ENCODE measurements at regions not wholly inside any gene's neighbourhood (a gene's known extent, or its start where the extent isn't known, plus 50 kb on each side); places are given as distances from the start of the nearest gene placed in this dataset.

GRCh38 chr2:105150231-105150630 lies 91.3 kb upstream of the GPR45 start:
- DNase-seq (ENCODE audit: low spot score): no peak
- no peak overlapping the region for H2BK15ac ChIP-seq (ENCODE audit: low read length)
- no peak overlapping the region for H3K4ac ChIP-seq (ENCODE audit: low read length)
- no peak overlapping the region for H2AK5ac ChIP-seq (ENCODE audit: low read depth, low read length)
- H3K36me3 ChIP-seq (replicated peaks in 1 of 2; ENCODE audit: control insufficient read depth in 2 of 2, insufficient read depth in 2 of 2, low read length in 2 of 2): peaks cover 4 to 6% of the 10 kb centered on the region in 2 donors
- H4K91ac ChIP-seq (ENCODE audit: low read depth, low read length, poor library complexity): no peak overlapping the region
- H3K4me1 ChIP-seq (ENCODE audit: control insufficient read depth in 2 of 2, insufficient read depth in 1 of 2, low read depth in 1 of 2, low read length in 2 of 2): no peaks in the 10 kb centered on the region
- WGBS, 2 donors (ENCODE audit: extremely low coverage in 2 of 2, insufficient read length in 2 of 2, insufficient replicate concordance in 1 of 2): no CpG with 5 or more reads among the region's 3 CpGs
- H2AFZ ChIP-seq (ENCODE audit: low read length): no peak overlapping the region
- H4K8ac ChIP-seq (ENCODE audit: low read depth, low read length): no peak overlapping the region
- no peaks in the 10 kb centered on the region for H3K79me1 ChIP-seq (ENCODE audit: low read depth, low read length)
- no peaks in the 10 kb centered on the region for H3K27me3 ChIP-seq (ENCODE audit: control insufficient read depth in 3 of 3, insufficient read depth in 3 of 3, low read depth in 1 of 3, low read length in 3 of 3)
- H3K4me2 ChIP-seq (ENCODE audit: insufficient read depth, low read length, poor library complexity, severe bottlenecking): no peak overlapping the region
- H2BK5ac ChIP-seq (ENCODE audit: low read length): no peak overlapping the region
- no peak overlapping the region for H3K4me3 ChIP-seq (ENCODE audit: low read length in 2 of 2)
- H3K14ac ChIP-seq (ENCODE audit: low read length): no peak overlapping the region
- H3K9me3 ChIP-seq (replicated peaks in 1 of 2; ENCODE audit: control insufficient read depth in 2 of 2, insufficient read depth in 1 of 2, low read depth in 1 of 2, low read length in 2 of 2): peaks cover 0 to 10% of the 10 kb centered on the region in 2 donors
- no peak overlapping the region for H2BK120ac ChIP-seq (ENCODE audit: low read depth, low read length)
- H3K23ac ChIP-seq (ENCODE audit: low read depth, low read length, poor library complexity): no peak overlapping the region
- no peak overlapping the region for H3K18ac ChIP-seq (ENCODE audit: low read length)
- no peak overlapping the region for H3K9ac ChIP-seq (ENCODE audit: low read depth, low read length, poor library complexity)
- no peak overlapping the region for H2BK12ac ChIP-seq (ENCODE audit: low read length)
- H3K27ac ChIP-seq (replicated peaks; ENCODE audit: low read length): no peak overlapping the region

GRCh38 chr2:105154119-105154818 lies 87.3 kb upstream of the GPR45 start:
- Histone ChIP-seq H3K27ac (replicated peaks; ENCODE audit: low read length) (no peak overlapping the region), H2BK15ac (ENCODE audit: low read length) (no peak overlapping the region), H3K9ac (ENCODE audit: low read depth, low read length, poor library complexity) (no peak overlapping the region)

GRCh38 chr2:105156166-105156565 lies 85.4 kb upstream of the GPR45 start:
- no peak overlapping the region for H2AK5ac ChIP-seq (ENCODE audit: low read depth, low read length)
- H3K4ac ChIP-seq (ENCODE audit: low read length): no peak overlapping the region
- H4K91ac ChIP-seq (ENCODE audit: low read depth, low read length, poor library complexity): no peak overlapping the region
- H4K8ac ChIP-seq (ENCODE audit: low read depth, low read length): no peak overlapping the region
- no peak overlapping the region for H3K4me2 ChIP-seq (ENCODE audit: insufficient read depth, low read length, poor library complexity, severe bottlenecking)
- H2BK12ac ChIP-seq (ENCODE audit: low read length): no peak overlapping the region
- H3K14ac ChIP-seq (ENCODE audit: low read length): no peak overlapping the region
- H3K23ac ChIP-seq (ENCODE audit: low read depth, low read length, poor library complexity): no peak overlapping the region
- DNase-seq (ENCODE audit: low spot score): no peak
- H2AFZ ChIP-seq (ENCODE audit: low read length): no peak overlapping the region
- H2BK15ac ChIP-seq (ENCODE audit: low read length): no peak overlapping the region
- no peak overlapping the region for H3K4me3 ChIP-seq (ENCODE audit: low read length in 2 of 2)
- no peaks in the 10 kb centered on the region for H3K79me1 ChIP-seq (ENCODE audit: low read depth, low read length)
- H2BK5ac ChIP-seq (ENCODE audit: low read length): no peak overlapping the region
- no peaks in the 10 kb centered on the region for H3K4me1 ChIP-seq (ENCODE audit: control insufficient read depth in 2 of 2, insufficient read depth in 1 of 2, low read depth in 1 of 2, low read length in 2 of 2)
- no CpG with 5 or more reads among the region's 2 CpGs for WGBS, 2 donors (ENCODE audit: extremely low coverage in 2 of 2, insufficient read length in 2 of 2, insufficient replicate concordance in 1 of 2)
- no peak overlapping the region for H3K9ac ChIP-seq (ENCODE audit: low read depth, low read length, poor library complexity)
- no peak overlapping the region for H3K27ac ChIP-seq (replicated peaks; ENCODE audit: low read length)
- no peak overlapping the region for H3K18ac ChIP-seq (ENCODE audit: low read length)
- peaks cover 10 to 17% of the 10 kb centered on the region in 2 donors for H3K9me3 ChIP-seq (replicated peaks in 1 of 2; ENCODE audit: control insufficient read depth in 2 of 2, insufficient read depth in 1 of 2, low read depth in 1 of 2, low read length in 2 of 2)
- peaks cover 0 to 2% of the 10 kb centered on the region in 2 donors for H3K36me3 ChIP-seq (replicated peaks in 1 of 2; ENCODE audit: control insufficient read depth in 2 of 2, insufficient read depth in 2 of 2, low read length in 2 of 2)
- H3K27me3 ChIP-seq (ENCODE audit: control insufficient read depth in 3 of 3, insufficient read depth in 3 of 3, low read depth in 1 of 3, low read length in 3 of 3): no peaks in the 10 kb centered on the region
- no peak overlapping the region for H2BK120ac ChIP-seq (ENCODE audit: low read depth, low read length)

More at GRCh38 chr2:105154119-105154818, 87.3 kb upstream of the GPR45 start:
- H3K79me1 ChIP-seq (ENCODE audit: low read depth, low read length): no peaks in the 10 kb centered on the region
- no peak overlapping the region for H3K4me2 ChIP-seq (ENCODE audit: insufficient read depth, low read length, poor library complexity, severe bottlenecking)
- H3K23ac ChIP-seq (ENCODE audit: low read depth, low read length, poor library complexity): peak overlapping the region; percentile 29
- H3K9me3 ChIP-seq (replicated peaks in 1 of 2; ENCODE audit: control insufficient read depth in 2 of 2, insufficient read depth in 1 of 2, low read depth in 1 of 2, low read length in 2 of 2): peaks cover 10 to 17% of the 10 kb centered on the region in 2 donors
- no peak overlapping the region for H2BK5ac ChIP-seq (ENCODE audit: low read length)
- H4K91ac ChIP-seq (ENCODE audit: low read depth, low read length, poor library complexity): no peak overlapping the region
- H3K36me3 ChIP-seq (replicated peaks in 1 of 2; ENCODE audit: control insufficient read depth in 2 of 2, insufficient read depth in 2 of 2, low read length in 2 of 2): peaks cover 0 to 2% of the 10 kb centered on the region in 2 donors
- no peak overlapping the region for H3K14ac ChIP-seq (ENCODE audit: low read length)
- no peak overlapping the region for H2BK12ac ChIP-seq (ENCODE audit: low read length)
- no peak overlapping the region for H2BK120ac ChIP-seq (ENCODE audit: low read depth, low read length)
- no peak overlapping the region for H3K4me3 ChIP-seq (ENCODE audit: low read length in 2 of 2)
- H3K27me3 ChIP-seq (ENCODE audit: control insufficient read depth in 3 of 3, insufficient read depth in 3 of 3, low read depth in 1 of 3, low read length in 3 of 3): no peaks in the 10 kb centered on the region
- no peak overlapping the region for H3K18ac ChIP-seq (ENCODE audit: low read length)
- DNase-seq (ENCODE audit: low spot score): no peak
- no peak overlapping the region for H4K8ac ChIP-seq (ENCODE audit: low read depth, low read length)
- no peak overlapping the region for H2AK5ac ChIP-seq (ENCODE audit: low read depth, low read length)
- H3K4ac ChIP-seq (ENCODE audit: low read length): no peak overlapping the region
- H3K4me1 ChIP-seq (ENCODE audit: control insufficient read depth in 2 of 2, insufficient read depth in 1 of 2, low read depth in 1 of 2, low read length in 2 of 2): no peaks in the 10 kb centered on the region
- H2AFZ ChIP-seq (ENCODE audit: low read length): no peak overlapping the region
- WGBS, 2 donors (ENCODE audit: extremely low coverage in 2 of 2, insufficient read length in 2 of 2, insufficient replicate concordance in 1 of 2): no CpG with 5 or more reads among the region's 5 CpGs

- Histone ChIP-seq H3K36me3 (replicated peaks in 1 of 2; ENCODE audit: control insufficient read depth in 2 of 2, insufficient read depth in 2 of 2, low read length in 2 of 2) (peaks cover 0 to 2% of the 10 kb centered on the region in 2 donors), H3K23ac (ENCODE audit: low read depth, low read length, poor library complexity) (no peak overlapping the region), H2BK5ac (ENCODE audit: low read length) (no peak overlapping the region), H3K9ac (ENCODE audit: low read depth, low read length, poor library complexity) (no peak overlapping the region), H3K27ac (replicated peaks; ENCODE audit: low read length) (no peak overlapping the region), H3K18ac (ENCODE audit: low read length) (no peak overlapping the region), H4K91ac (ENCODE audit: low read depth, low read length, poor library complexity) (no peak overlapping the region), H2BK12ac (ENCODE audit: low read length) (no peak overlapping the region), H3K4me2 (ENCODE audit: insufficient read depth, low read length, poor library complexity, severe bottlenecking) (no peak overlapping the region), H3K79me1 (ENCODE audit: low read depth, low read length) (no peaks in the 10 kb centered on the region), H3K14ac (ENCODE audit: low read length) (no peak overlapping the region), H3K4ac (ENCODE audit: low read length) (no peak overlapping the region), H3K4me3 (ENCODE audit: low read length in 2 of 2) (no peak overlapping the region), H2AK5ac (ENCODE audit: low read depth, low read length) (no peak overlapping the region), H2BK15ac (ENCODE audit: low read length) (no peak overlapping the region), H3K4me1 (ENCODE audit: control insufficient read depth in 2 of 2, insufficient read depth in 1 of 2, low read depth in 1 of 2, low read length in 2 of 2) (no peaks in the 10 kb centered on the region), H2AFZ (ENCODE audit: low read length) (no peak overlapping the region), H4K8ac (ENCODE audit: low read depth, low read length) (no peak overlapping the region), H2BK120ac (ENCODE audit: low read depth, low read length) (no peak overlapping the region), H3K27me3 (ENCODE audit: control insufficient read depth in 3 of 3, insufficient read depth in 3 of 3, low read depth in 1 of 3, low read length in 3 of 3) (no peaks in the 10 kb centered on the region), H3K9me3 (replicated peaks in 1 of 2; ENCODE audit: control insufficient read depth in 2 of 2, insufficient read depth in 1 of 2, low read depth in 1 of 2, low read length in 2 of 2) (peaks cover 10 to 17% of the 10 kb centered on the region in 2 donors)
- no peak for DNase-seq (ENCODE audit: low spot score)
Observed at GRCh38 chr2:105158002-105158401, 83.5 kb upstream of the GPR45 start.
